ENCODE measurements at regions not wholly inside any gene's neighbourhood (a gene's known extent, or its start where the extent isn't known, plus 50 kb on each side); places are given as distances from the start of the nearest gene placed in this dataset.
"Not testable (repeated sequence)": the region's sequence is repeated elsewhere in the genome, so short reads cannot be mapped to it uniquely, and the experiment has no call there.

GRCh38 chr20:48516196-48516595 lies 311.6 kb downstream of the PREX1 start:
- not testable (repeated sequence) for H3K9me3 Mint-ChIP-seq (ENCODE audit: low read depth); H3K4me1 Mint-ChIP-seq (ENCODE audit: low read depth); H3K27ac Mint-ChIP-seq; H3K36me3 Mint-ChIP-seq; H3K4me3 Mint-ChIP-seq
- H3K27me3 Mint-ChIP-seq: peaks cover 10% of the 10 kb centered on the region

- not testable (repeated sequence) for H3K4me3 Mint-ChIP-seq; H3K36me3 Mint-ChIP-seq; H3K4me1 Mint-ChIP-seq (ENCODE audit: low read depth); H3K27me3 Mint-ChIP-seq; H3K9me3 Mint-ChIP-seq (ENCODE audit: low read depth); H3K27ac Mint-ChIP-seq
These were observed 313.2 kb downstream of the PREX1 start for GRCh38 chr20:48514577-48514976.

GRCh38 chr20:48512539-48512938 lies 315.3 kb downstream of the PREX1 start:
- not testable (repeated sequence) for H3K36me3 Mint-ChIP-seq; H3K4me1 Mint-ChIP-seq (ENCODE audit: low read depth); H3K27me3 Mint-ChIP-seq

GRCh38 chr20:48505066-48505465 lies 322.7 kb downstream of the PREX1 start:
- not testable (repeated sequence) for H3K27me3 Mint-ChIP-seq; H3K27ac Mint-ChIP-seq; H3K36me3 Mint-ChIP-seq; H3K9me3 Mint-ChIP-seq (ENCODE audit: low read depth); H3K4me1 Mint-ChIP-seq (ENCODE audit: low read depth); H3K4me3 Mint-ChIP-seq

More at GRCh38 chr20:48512539-48512938, 315.3 kb downstream of the PREX1 start:
- not testable (repeated sequence) for H3K9me3 Mint-ChIP-seq (ENCODE audit: low read depth); H3K4me3 Mint-ChIP-seq; H3K27ac Mint-ChIP-seq

- H3K4me3 Mint-ChIP-seq: no peak overlapping the region
- no peaks in the 10 kb centered on the region for H3K27me3 Mint-ChIP-seq
- no peaks in the 10 kb centered on the region for H3K4me1 Mint-ChIP-seq (ENCODE audit: low read depth)
- no peaks in the 10 kb centered on the region for H3K36me3 Mint-ChIP-seq
- no peaks in the 10 kb centered on the region for H3K9me3 Mint-ChIP-seq (ENCODE audit: low read depth)
- H3K27ac Mint-ChIP-seq: no peak overlapping the region
These were observed 324.5 kb downstream of the PREX1 start for GRCh38 chr20:48503166-48503815.

GRCh38 chr20:48502758-48503157 lies 325.0 kb downstream of the PREX1 start:
- Mint-ChIP-seq H3K4me3 (no peak overlapping the region), H3K36me3 (no peaks in the 10 kb centered on the region), H3K4me1 (ENCODE audit: low read depth) (no peaks in the 10 kb centered on the region), H3K27ac (no peak overlapping the region), H3K27me3 (no peaks in the 10 kb centered on the region), H3K9me3 (ENCODE audit: low read depth) (no peaks in the 10 kb centered on the region)

GRCh38 chr20:48502016-48502415 lies 325.8 kb downstream of the PREX1 start:
- Mint-ChIP-seq H3K4me3 (no peak overlapping the region), H3K36me3 (no peaks in the 10 kb centered on the region), H3K9me3 (ENCODE audit: low read depth) (no peaks in the 10 kb centered on the region), H3K4me1 (ENCODE audit: low read depth) (no peaks in the 10 kb centered on the region), H3K27me3 (no peaks in the 10 kb centered on the region), H3K27ac (no peak overlapping the region)

GRCh38 chr20:48500900-48501299 lies 326.9 kb downstream of the PREX1 start:
- not testable (repeated sequence) for H3K9me3 Mint-ChIP-seq (ENCODE audit: low read depth); H3K27me3 Mint-ChIP-seq; H3K4me1 Mint-ChIP-seq (ENCODE audit: low read depth); H3K4me3 Mint-ChIP-seq; H3K36me3 Mint-ChIP-seq; H3K27ac Mint-ChIP-seq

GRCh38 chr20:48498939-48499338 lies 328.9 kb downstream of the PREX1 start:
- not testable (repeated sequence) for H3K27ac Mint-ChIP-seq; H3K4me3 Mint-ChIP-seq; H3K36me3 Mint-ChIP-seq; H3K27me3 Mint-ChIP-seq; H3K9me3 Mint-ChIP-seq (ENCODE audit: low read depth); H3K4me1 Mint-ChIP-seq (ENCODE audit: low read depth)

GRCh38 chr20:48498125-48498524 lies 329.7 kb downstream of the PREX1 start:
- H3K36me3 Mint-ChIP-seq; H3K4me1 Mint-ChIP-seq (ENCODE audit: low read depth); H3K4me3 Mint-ChIP-seq; H3K27me3 Mint-ChIP-seq; H3K27ac Mint-ChIP-seq; H3K9me3 Mint-ChIP-seq (ENCODE audit: low read depth): not testable (repeated sequence)

- Mint-ChIP-seq H3K4me1 (ENCODE audit: low read depth) (no peaks in the 10 kb centered on the region), H3K27me3 (peaks cover 3% of the 10 kb centered on the region), H3K4me3 (no peak overlapping the region), H3K27ac (no peak overlapping the region), H3K36me3 (no peaks in the 10 kb centered on the region), H3K9me3 (ENCODE audit: low read depth) (no peaks in the 10 kb centered on the region)
These were observed 333.8 kb downstream of the PREX1 start for GRCh38 chr20:48493966-48494365.

- not testable (repeated sequence) for H3K9me3 Mint-ChIP-seq (ENCODE audit: low read depth); H3K4me3 Mint-ChIP-seq; H3K4me1 Mint-ChIP-seq (ENCODE audit: low read depth); H3K27me3 Mint-ChIP-seq; H3K36me3 Mint-ChIP-seq; H3K27ac Mint-ChIP-seq
These were observed 334.5 kb downstream of the PREX1 start for GRCh38 chr20:48493331-48493730.

- no peak overlapping the region for H3K4me3 Mint-ChIP-seq
- H3K4me1 Mint-ChIP-seq (ENCODE audit: low read depth): no peaks in the 10 kb centered on the region
- no peaks in the 10 kb centered on the region for H3K9me3 Mint-ChIP-seq (ENCODE audit: low read depth)
- H3K27me3 Mint-ChIP-seq: peaks cover 3% of the 10 kb centered on the region
- H3K36me3 Mint-ChIP-seq: no peaks in the 10 kb centered on the region
- H3K27ac Mint-ChIP-seq: no peak overlapping the region
These were observed 335.1 kb downstream of the PREX1 start for GRCh38 chr20:48492715-48493070.

GRCh38 chr20:48492015-48492714 lies 335.6 kb downstream of the PREX1 start:
- Mint-ChIP-seq H3K27ac (no peak overlapping the region), H3K4me3 (no peak overlapping the region), H3K4me1 (ENCODE audit: low read depth) (no peaks in the 10 kb centered on the region), H3K9me3 (ENCODE audit: low read depth) (no peaks in the 10 kb centered on the region), H3K27me3 (peaks cover 3% of the 10 kb centered on the region), H3K36me3 (no peaks in the 10 kb centered on the region)

GRCh38 chr20:48490961-48491831 lies 336.6 kb downstream of the PREX1 start:
- no peak overlapping the region for H3K4me3 Mint-ChIP-seq
- H3K27me3 Mint-ChIP-seq: peaks cover 6% of the 10 kb centered on the region
- no peaks in the 10 kb centered on the region for H3K36me3 Mint-ChIP-seq
- no peaks in the 10 kb centered on the region for H3K9me3 Mint-ChIP-seq (ENCODE audit: low read depth)
- H3K27ac Mint-ChIP-seq: no peak overlapping the region
- H3K4me1 Mint-ChIP-seq (ENCODE audit: low read depth): no peaks in the 10 kb centered on the region

Data from activated naive CD8-positive, alpha-beta T cell (primary cell).